ENCODE measurements at regions not wholly inside any gene's neighbourhood (a gene's known extent, or its start where the extent isn't known, plus 50 kb on each side); places are given as distances from the start of the nearest gene placed in this dataset.

GRCh38 chr9:25078202-25078601 lies 532.5 kb upstream of the IZUMO3 start:
- no peak for TF ChIP-seq CTCF (IDR thresholded peaks at IDR 0.05)
- no peak for TF ChIP-seq POLR2A (IDR thresholded peaks at IDR 0.05)
